GM21528 (cell line): ENCODE measurements at regions not wholly inside any gene's neighbourhood (a gene's known extent, or its start where the extent isn't known, plus 50 kb on each side); places are given as distances from the start of the nearest gene placed in this dataset.
"Not testable (repeated sequence)": the region's sequence is repeated elsewhere in the genome, so short reads cannot be mapped to it uniquely, and the experiment has no call there.

Experiments used
- ATAC-seq: cut with Tn5 transposase; IDR thresholded peaks from one replicate; pipeline ENCODE4 v1.9.1; 2021; ENCODE audit warnings: mild to moderate bottlenecking, moderate library complexity; ENCODE audit not compliant: unreplicated experiment, low FRiP score

- ATAC-seq = no peak
Observed at GRCh38 chr13:80901530-80901929, 560.6 kb upstream of the SPRY2 start.

DNA sequence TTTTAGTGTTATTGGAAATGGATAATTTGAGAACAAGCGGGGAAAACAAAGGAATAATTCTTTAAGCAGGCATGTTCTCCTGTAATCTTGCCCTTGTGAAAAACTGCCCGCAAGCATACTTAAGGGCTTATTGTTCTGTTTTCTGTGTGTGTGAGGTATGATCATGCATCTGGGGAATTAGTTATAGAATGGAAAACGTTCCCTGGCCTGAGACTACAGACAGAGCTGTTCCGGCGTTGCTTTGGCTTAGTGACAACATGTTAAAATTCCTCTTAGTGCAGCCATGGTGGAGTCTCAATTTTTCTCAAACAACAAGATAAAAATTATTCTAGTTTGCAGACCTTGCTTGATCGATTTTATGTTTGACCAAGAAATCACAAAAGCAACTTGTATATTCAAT, 560.2 kb upstream of the SPRY2 start:
- no peak for ATAC-seq

DNA sequence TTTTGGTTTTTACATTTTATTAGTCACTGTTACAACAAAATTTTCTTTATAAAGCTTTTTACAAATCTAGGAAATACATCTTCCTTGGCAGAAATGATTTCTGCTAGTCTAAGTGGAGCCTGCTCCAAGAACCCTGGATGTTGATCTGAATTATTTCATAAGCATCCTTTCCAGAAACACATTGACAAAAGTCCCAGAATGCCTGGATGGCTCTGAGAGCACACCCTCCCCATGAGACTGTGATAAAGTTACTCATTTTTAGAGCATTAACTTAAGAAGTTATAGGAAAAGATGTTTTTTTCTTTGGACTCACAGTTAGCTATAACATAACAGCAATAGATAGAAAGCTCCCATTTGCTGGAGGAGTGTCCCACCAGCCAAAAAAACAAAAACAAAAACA, 559.6 kb upstream of the SPRY2 start:
- ATAC-seq = no peak

DNA sequence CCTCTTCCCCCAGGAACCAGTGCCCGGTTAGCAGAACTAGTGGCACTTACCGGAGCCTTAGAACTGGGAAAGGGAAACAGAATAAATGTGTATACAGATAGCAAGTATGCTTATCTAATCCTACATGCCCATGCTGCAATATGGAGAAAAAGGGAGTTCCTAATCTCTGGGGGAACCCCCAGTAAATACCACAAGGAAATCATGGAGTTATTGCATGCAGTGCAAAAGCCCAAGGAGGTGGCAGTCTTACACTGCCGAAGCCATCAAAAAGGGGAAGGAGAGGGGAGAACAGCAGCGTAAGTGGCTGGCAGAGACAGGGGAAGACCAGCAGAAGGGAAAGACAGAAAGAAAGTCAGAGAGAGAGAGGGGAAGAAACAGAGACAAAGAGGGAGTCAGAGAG, 556.7 kb upstream of the SPRY2 start:
- ATAC-seq = not testable (repeated sequence)

GRCh38 chr13:80894917-80895316, 554.0 kb upstream of the SPRY2 start:
- ATAC-seq = no peak

GRCh38 chr13:80889829-80890228, 548.9 kb upstream of the SPRY2 start:
- ATAC-seq = no peak

DNA sequence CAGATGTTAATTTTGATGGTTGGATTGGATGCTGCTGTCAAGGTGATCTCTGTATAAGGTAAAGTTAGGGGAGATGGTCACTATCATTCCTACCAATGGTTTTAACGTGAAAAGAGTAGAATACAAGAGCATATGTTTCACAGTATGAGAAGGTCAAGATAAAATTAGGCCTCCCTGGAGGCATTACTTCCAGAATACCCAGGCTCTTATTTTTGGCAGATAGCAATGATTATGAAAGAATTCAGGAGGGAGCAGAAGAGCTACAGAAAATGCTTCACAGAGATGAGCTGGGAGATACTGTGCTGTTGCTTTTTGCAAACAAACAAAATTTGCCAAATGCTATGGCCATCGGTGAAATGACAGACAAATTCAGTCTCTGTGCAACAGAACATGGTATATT, 547.5 kb upstream of the SPRY2 start:
- ATAC-seq = no peak

- ATAC-seq = no peak
Observed at GRCh38 chr13:80884056-80884785, 543.3 kb upstream of the SPRY2 start.

GRCh38 chr13:80883545-80883944, 542.6 kb upstream of the SPRY2 start:
- ATAC-seq = no peak

DNA sequence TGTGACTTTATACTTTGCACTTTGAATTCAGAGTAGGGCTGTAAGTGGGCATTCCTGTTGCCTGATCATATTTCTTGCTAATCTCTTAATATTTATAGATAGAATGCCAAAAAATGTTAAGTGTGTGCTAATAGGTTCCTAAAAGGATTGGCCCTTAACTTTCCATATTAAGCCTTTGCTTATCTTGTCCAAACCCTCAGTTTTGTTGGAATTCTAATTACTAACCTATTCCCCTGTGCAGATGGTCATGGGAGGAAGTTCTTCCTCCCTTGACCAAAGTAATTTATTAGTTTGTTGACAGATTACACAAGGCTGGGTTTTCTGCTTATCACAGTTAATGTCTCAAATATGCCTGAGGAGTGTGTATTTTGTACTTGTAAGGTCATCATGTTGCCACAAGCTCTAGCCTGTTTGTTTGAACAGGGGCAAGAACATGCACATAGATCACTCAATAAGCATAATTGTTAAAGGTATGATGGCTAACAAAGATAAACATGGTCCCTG, 541.1 kb upstream of the SPRY2 start:
- ATAC-seq = no peak

GRCh38 chr13:80881495-80881894, 540.6 kb upstream of the SPRY2 start:
- ATAC-seq = no peak

- ATAC-seq = no peak
Observed at GRCh38 chr13:80881034-80881433, 540.1 kb upstream of the SPRY2 start.

GRCh38 chr13:80877944-80878241, 537.0 kb upstream of the SPRY2 start:
- ATAC-seq = no peak

GRCh38 chr13:80877209-80877943, 536.5 kb upstream of the SPRY2 start:
- ATAC-seq = no peak

- ATAC-seq = peak; percentile 96
Observed at GRCh38 chr13:80873589-80873988, 532.7 kb upstream of the SPRY2 start.

DNA sequence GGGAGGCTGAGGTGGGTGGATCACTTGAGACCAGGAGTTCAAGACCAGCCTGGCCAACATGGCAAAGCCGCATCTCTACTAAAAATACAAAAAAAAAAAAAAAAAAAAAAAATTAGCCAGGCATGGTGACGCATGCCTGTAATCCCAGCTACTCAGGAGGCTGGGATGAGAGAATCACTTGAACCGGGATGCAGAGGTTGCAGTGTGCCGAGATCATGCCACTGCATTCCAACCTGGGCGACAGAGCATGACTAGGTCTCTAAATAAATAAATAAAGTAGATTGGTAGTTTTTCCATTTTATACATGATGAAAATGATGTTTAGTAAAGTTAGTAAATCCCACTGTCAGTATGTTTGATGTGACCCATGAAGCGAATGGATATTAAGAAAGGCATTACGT, 531.0 kb upstream of the SPRY2 start:
- ATAC-seq = not testable (repeated sequence)

DNA sequence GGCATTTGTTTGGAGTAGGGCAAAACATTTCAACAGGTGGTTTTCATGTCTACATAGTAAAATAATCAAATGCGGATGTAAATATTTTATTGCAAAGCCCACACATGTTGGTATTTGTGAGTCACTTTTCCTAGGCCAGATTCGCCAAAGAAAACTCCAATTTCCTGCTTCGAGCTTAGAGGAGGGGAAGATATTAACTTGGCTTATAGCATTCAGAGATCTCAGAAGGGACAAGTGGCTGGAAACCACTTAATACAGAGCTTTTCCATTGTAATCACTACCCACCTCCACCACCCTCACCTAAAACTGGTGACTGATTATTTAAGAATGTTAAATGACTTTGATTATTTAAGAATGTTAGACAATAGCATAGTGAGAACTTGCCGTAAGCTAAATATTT, 530.6 kb upstream of the SPRY2 start:
- no peak for ATAC-seq

- no peak for ATAC-seq
Observed at GRCh38 chr13:80870186-80870585, 529.3 kb upstream of the SPRY2 start.

- ATAC-seq = no peak
Observed at GRCh38 chr13:80866921-80867320, 526.0 kb upstream of the SPRY2 start.

- no peak for ATAC-seq
Observed at GRCh38 chr13:80865329-80865728, 524.4 kb upstream of the SPRY2 start.

- no peak for ATAC-seq
Observed at GRCh38 chr13:80862456-80862855, 521.5 kb upstream of the SPRY2 start.

DNA sequence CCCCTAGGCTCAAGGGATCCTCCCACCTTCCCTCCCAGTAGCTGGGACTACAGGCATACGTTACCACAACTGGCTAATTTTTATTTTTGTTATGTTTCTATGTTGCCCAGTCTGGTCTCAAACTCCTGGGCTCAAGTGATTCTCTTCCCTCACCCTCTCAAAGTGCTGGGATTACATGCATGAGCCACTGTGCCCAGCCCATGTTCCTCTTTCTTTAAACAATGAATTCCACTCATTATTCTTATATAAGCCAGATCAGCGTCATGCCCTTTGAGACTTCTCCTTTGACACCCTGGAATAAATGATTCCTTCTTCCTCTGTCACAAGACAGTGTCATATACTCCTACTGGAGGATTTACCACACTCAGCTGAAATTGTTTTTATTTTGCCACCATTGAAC, 519.9 kb upstream of the SPRY2 start:
- no peak for ATAC-seq
